ENCODE measurements at regions not wholly inside any gene's neighbourhood (a gene's known extent, or its start where the extent isn't known, plus 50 kb on each side); places are given as distances from the start of the nearest gene placed in this dataset.

GRCh38 chr2:207330912-207331311 is 165.2 kb upstream of the KLF7 start:
- no peak overlapping the region for H3K4me3 ChIP-seq (ENCODE audit: control insufficient read depth, low read depth, low read length)
- peak; percentile 92 for DNase-seq (ENCODE audit: low read depth)
- no peak for TF ChIP-seq CTCF (IDR thresholded peaks at IDR 0.05; ENCODE audit: control insufficient read depth, insufficient read depth, low read depth, low read length, missing control alignments)

- DNase-seq (ENCODE audit: low read depth) = no peak
- no peak overlapping the region for H3K4me3 ChIP-seq (ENCODE audit: control insufficient read depth, low read depth, low read length)
- TF ChIP-seq CTCF (IDR thresholded peaks at IDR 0.05; ENCODE audit: control insufficient read depth, insufficient read depth, low read depth, low read length, missing control alignments) = no peak
Measured at GRCh38 chr2:207331674-207332073, 165.9 kb upstream of the KLF7 start.

GRCh38 chr2:207332480-207333212 is 166.9 kb upstream of the KLF7 start:
- no peak for TF ChIP-seq CTCF (IDR thresholded peaks at IDR 0.05; ENCODE audit: control insufficient read depth, insufficient read depth, low read depth, low read length, missing control alignments)
- no peak for DNase-seq (ENCODE audit: low read depth)
- no peak overlapping the region for H3K4me3 ChIP-seq (ENCODE audit: control insufficient read depth, low read depth, low read length)

DNA sequence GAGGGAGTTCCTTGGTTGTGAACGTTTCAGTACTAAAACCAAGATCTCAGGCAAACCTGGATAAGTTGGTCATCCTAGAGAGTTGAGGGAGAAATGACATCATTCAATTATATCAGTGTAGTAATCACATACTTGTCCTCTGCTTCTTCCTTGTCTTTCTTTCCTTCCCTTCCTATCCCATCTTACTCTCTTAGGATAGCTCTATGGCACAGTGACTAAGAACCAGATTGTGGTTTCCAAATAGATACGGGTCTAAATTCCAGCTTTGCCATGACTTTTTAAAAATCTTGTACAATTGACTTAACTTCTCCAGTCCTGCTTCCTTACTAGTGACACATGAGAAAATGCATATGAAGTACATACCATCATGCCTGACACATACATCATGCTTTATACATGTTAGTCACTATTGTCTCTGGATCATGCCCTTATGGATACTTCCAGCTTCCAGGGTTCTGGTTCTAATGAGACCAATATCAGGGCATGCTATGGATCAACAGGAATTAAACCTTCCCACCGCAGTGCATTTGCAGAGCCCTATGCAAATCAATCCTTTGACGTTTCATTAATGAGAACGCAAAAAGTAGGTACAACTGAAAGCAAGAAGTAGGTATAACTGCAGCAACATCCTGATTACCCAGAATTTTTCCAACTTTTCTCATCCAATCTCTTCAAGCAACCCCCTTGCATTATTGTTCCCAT is 168.0 kb upstream of the KLF7 start:
- DNase-seq (ENCODE audit: low read depth) = no peak
- no peak for TF ChIP-seq CTCF (IDR thresholded peaks at IDR 0.05; ENCODE audit: control insufficient read depth, insufficient read depth, low read depth, low read length, missing control alignments)
- peak overlapping the region; percentile 43 for H3K4me3 ChIP-seq (ENCODE audit: control insufficient read depth, low read depth, low read length)

GRCh38 chr2:207334301-207334623 is 168.5 kb upstream of the KLF7 start:
- peak; percentile 33 for DNase-seq (ENCODE audit: low read depth)
- H3K4me3 ChIP-seq (ENCODE audit: control insufficient read depth, low read depth, low read length) = peak overlapping the region; percentile 43
- no peak for TF ChIP-seq CTCF (IDR thresholded peaks at IDR 0.05; ENCODE audit: control insufficient read depth, insufficient read depth, low read depth, low read length, missing control alignments)

GRCh38 chr2:207334624-207335371 is 169.1 kb upstream of the KLF7 start:
- DNase-seq (ENCODE audit: low read depth) = peak; percentile 93
- no peak for TF ChIP-seq CTCF (IDR thresholded peaks at IDR 0.05; ENCODE audit: control insufficient read depth, insufficient read depth, low read depth, low read length, missing control alignments)
- peak overlapping the region; percentile 43 for H3K4me3 ChIP-seq (ENCODE audit: control insufficient read depth, low read depth, low read length)

Data from AG09309 (cell line).